ENCODE measurements at regions not wholly inside any gene's neighbourhood (a gene's known extent, or its start where the extent isn't known, plus 50 kb on each side); places are given as distances from the start of the nearest gene placed in this dataset.

DNA sequence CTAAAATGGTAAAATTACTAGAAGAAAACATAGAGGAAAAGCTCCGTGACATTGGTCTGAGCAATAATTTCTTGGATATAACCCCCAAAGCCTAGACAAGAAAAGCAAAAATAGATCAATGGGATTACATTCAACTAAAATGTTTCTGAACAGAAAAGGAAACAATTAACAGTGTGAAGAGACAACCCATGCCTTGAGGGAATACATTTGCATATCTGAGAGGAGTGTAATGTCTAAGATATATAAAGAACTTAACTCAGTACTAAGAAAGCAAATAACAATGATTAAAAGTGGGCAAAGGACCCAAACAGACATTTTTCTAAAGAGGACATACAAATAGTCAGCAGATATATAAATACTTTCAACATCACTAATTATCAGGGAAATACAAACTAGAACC lies 206.2 kb downstream of the VAPA start:
- Histone ChIP-seq H3K4me3 (ENCODE audit: low read depth, low read length) (no peak overlapping the region), H3K27ac (no peak overlapping the region), H3K27me3 (replicated peaks) (no peaks in the 10 kb centered on the region), H3K36me3 (replicated peaks) (no peaks in the 10 kb centered on the region)
- TF ChIP-seq, protein P1, sequence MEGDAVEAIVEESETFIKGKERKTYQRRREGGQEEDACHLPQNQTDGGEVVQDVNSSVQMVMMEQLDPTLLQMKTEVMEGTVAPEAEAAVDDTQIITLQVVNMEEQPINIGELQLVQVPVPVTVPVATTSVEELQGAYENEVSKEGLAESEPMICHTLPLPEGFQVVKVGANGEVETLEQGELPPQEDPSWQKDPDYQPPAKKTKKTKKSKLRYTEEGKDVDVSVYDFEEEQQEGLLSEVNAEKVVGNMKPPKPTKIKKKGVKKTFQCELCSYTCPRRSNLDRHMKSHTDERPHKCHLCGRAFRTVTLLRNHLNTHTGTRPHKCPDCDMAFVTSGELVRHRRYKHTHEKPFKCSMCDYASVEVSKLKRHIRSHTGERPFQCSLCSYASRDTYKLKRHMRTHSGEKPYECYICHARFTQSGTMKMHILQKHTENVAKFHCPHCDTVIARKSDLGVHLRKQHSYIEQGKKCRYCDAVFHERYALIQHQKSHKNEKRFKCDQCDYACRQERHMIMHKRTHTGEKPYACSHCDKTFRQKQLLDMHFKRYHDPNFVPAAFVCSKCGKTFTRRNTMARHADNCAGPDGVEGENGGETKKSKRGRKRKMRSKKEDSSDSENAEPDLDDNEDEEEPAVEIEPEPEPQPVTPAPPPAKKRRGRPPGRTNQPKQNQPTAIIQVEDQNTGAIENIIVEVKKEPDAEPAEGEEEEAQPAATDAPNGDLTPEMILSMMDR (IDR thresholded peaks at IDR 0.05; ENCODE audit: low read depth, low read length, missing control alignments) = no peak
- in situ Hi-C loops (cut with HindIII; ENCODE audit: low pct_ligation_motif_present, low sequenced_read_pairs) = no loop called here
- no peak for DNase-seq

DNA sequence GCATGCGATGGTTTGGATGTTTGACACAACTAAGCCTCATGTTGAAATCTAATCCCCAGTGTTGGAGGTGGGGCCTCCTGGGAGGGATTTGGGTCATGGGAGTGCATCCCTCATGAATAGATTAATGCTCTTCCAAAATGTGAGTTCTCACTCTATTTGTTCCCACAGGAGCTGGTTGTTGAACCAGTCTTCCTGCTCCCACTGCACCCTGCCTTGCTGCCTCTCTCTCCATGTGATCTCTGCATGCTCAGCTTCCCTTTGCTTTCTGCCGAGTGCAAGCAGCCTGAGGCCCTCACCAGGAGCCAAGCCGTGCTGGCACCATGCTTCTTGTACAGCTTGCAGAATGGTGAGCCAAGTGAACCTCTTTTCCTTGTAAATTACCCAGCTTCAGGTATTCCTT lies 206.8 kb downstream of the VAPA start:
- no peak for DNase-seq
- Histone ChIP-seq H3K27me3 (replicated peaks) (no peaks in the 10 kb centered on the region), H3K27ac (no peak overlapping the region), H3K36me3 (replicated peaks) (no peaks in the 10 kb centered on the region), H3K4me3 (ENCODE audit: low read depth, low read length) (no peak overlapping the region)
- TF ChIP-seq, protein P1 (IDR thresholded peaks at IDR 0.05; ENCODE audit: low read depth, low read length, missing control alignments) = no peak
- in situ Hi-C loops (cut with HindIII; ENCODE audit: low pct_ligation_motif_present, low sequenced_read_pairs) = no loop called here

DNA sequence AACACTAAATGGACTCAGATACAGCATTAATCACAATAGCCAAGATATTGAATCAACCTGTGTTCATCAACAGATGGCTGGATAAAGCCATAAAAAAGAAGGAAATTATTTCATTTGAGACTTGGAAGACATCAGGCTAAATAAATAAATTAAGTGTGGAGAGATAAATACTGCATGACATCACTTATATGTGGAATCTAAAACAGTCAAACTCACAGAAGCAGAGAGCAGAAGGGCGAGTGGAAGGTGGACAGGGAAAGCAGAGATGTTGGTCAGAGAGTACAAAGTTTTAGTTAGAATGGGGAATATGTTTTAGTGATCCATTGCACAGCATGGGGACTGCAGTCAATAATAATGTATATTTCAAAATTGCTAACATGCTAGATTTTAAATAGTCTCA lies 207.2 kb downstream of the VAPA start:
- TF ChIP-seq, protein P1 (IDR thresholded peaks at IDR 0.05; ENCODE audit: low read depth, low read length, missing control alignments) = no peak
- Histone ChIP-seq H3K4me3 (ENCODE audit: low read depth, low read length) (no peak overlapping the region), H3K36me3 (replicated peaks) (no peaks in the 10 kb centered on the region), H3K27ac (no peak overlapping the region), H3K27me3 (replicated peaks) (no peaks in the 10 kb centered on the region)
- in situ Hi-C loops (cut with HindIII; ENCODE audit: low pct_ligation_motif_present, low sequenced_read_pairs) = no loop called here
- no peak for DNase-seq

DNA sequence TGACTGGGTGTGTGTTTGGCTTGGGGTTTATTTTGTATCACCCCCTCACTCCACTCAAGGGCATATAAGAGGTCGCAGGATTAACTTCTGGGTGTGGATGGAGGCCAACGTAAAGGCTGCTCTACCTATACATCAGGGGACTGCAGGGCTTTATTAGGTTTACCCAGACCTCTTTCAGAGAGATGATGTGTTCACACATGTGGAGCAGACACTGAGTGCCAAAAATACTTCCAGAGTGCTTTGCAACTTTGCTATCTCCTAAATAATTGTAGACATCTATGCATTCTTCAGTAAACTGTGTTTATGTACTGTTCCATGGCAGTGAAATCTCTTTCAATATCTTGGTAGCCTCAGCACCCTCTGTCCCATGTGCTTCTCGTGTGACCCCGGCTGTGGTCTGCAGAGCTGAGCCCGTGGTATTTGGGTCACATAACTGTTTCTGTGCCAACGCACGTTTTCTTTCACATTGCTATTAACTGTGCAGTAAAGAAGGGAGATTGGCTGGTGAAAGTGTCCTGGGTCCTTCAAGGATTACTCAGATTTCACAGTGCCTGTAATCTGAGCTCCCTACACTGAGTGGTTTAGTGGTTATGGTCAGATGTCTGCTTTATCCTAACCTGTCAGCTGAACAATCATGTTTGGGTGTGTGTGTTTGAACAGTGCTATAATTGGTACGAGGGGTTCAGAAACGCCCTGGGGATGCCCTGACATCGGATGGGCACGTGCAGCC lies 208.1 kb downstream of the VAPA start:
- DNase-seq = peak; percentile 79
- no peak overlapping the region for H3K27ac ChIP-seq
- no peak overlapping the region for H3K4me3 ChIP-seq (ENCODE audit: low read depth, low read length)
- in situ Hi-C loops (cut with HindIII; ENCODE audit: low pct_ligation_motif_present, low sequenced_read_pairs) = no loop called here
- H3K27me3 ChIP-seq (replicated peaks) = no peaks in the 10 kb centered on the region
- no peaks in the 10 kb centered on the region for H3K36me3 ChIP-seq (replicated peaks)
- TF ChIP-seq, protein P1 (IDR thresholded peaks at IDR 0.05; ENCODE audit: low read depth, low read length, missing control alignments) = no peak

DNA sequence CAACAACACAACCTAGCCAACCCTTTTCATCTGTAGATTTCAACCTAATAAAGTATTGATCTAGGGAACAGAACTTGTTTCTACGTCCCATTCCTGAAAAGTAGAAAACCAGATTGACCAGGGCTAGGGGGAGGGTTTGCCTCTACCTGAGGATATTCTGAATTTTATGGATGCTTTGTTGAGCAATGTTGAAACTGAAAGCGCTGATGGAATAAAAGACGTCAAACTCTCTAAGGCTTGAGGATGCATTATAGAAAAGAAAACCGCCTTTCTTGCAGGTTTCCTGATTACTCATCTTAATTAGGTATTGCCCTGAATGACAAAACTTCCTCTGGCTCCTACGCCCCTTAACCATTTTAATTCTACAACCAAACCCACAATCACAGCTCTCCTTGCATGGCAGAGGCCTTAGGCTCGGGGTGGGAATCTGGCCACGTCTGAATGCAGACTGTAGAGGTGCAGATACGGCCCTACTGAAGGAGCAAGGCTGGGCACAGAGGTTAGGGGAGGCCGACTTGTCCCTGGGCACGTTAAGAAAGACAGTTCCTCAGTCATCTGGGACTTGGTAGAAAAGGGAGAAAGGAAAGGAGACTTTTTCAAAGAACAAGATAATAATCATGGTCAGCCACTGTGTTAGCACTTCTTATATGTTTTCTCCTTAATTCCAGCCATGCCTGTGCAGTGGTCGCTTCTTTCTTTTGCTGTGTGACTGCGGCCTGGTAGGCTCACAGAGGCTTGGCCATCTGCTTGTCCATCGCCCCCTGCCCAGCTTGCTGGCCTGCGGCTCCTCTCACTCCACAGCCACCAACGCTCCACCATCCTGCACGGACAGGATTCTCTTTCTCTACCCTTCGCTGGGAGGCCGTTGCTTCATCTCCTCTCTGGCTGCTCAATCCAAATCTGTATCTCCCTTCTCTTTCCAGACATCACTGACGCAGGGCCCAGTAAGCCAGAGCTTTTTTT lies 209.5 kb downstream of the VAPA start:
- no peaks in the 10 kb centered on the region for H3K36me3 ChIP-seq (replicated peaks)
- in situ Hi-C loops (cut with HindIII; ENCODE audit: low pct_ligation_motif_present, low sequenced_read_pairs) = no loop called here
- TF ChIP-seq, protein P1 (IDR thresholded peaks at IDR 0.05; ENCODE audit: low read depth, low read length, missing control alignments) = no peak
- no peaks in the 10 kb centered on the region for H3K27me3 ChIP-seq (replicated peaks)
- no peak overlapping the region for H3K4me3 ChIP-seq (ENCODE audit: low read depth, low read length)
- no peak overlapping the region for H3K27ac ChIP-seq
- DNase-seq = no peak

Data from brain microvascular endothelial cell (primary cell).